ENCODE measurements at regions not wholly inside any gene's neighbourhood (a gene's known extent, or its start where the extent isn't known, plus 50 kb on each side); places are given as distances from the start of the nearest gene placed in this dataset.

- CTCF ChIA-PET (ENCODE audit: low intra/inter-chr PET ratio), result no interaction called here
- no peak for ATAC-seq
- H3K36me3 ChIP-seq (ENCODE audit: control insufficient read depth, insufficient read depth, low read length), result no peaks in the 10 kb centered on the region
- POLR2A ChIA-PET, result no interaction called here
- no TSS peak for BruUV-seq (replicated peaks)
- intact Hi-C loops (cut with micrococcal nuclease), result no loop called here
- no peak for FAIRE-seq
- no peak overlapping the region for H3K9ac ChIP-seq (ENCODE audit: insufficient read depth in 1 of 2, low read depth in 2 of 2, low read length in 2 of 2)
- no peaks in the 10 kb centered on the region for H3K4me1 ChIP-seq (replicated peaks in 1 of 2; ENCODE audit: control insufficient read depth in 2 of 2, insufficient read depth in 2 of 2, low read length in 2 of 2)
- DNase-seq (ENCODE audit: extremely low read depth in 1 of 4, low spot score in 3 of 4), result no peak
- H3K4me3 ChIP-seq, result no peak overlapping the region
- H4K20me1 ChIP-seq (replicated peaks; ENCODE audit: control insufficient read depth, insufficient read depth, low read length), result no peaks in the 10 kb centered on the region
- WGBS (ENCODE audit: insufficient coverage, low coverage, missing lambda C conversion rate), result 0% methylated on average over 10 of the region's 10 CpGs
- H3K27me3 ChIP-seq (ENCODE audit: control insufficient read depth in 2 of 2, insufficient read depth in 2 of 2, low read length in 2 of 2), result no peaks in the 10 kb centered on the region
- no peak for TF ChIP-seq KLF13 (tag; IDR thresholded peaks at IDR 0.05; ENCODE audit: borderline replicate concordance, low read depth)
- no peak for TF ChIP-seq TSHZ1 (CRISPR knock-in tag; IDR thresholded peaks at IDR 0.05)
- TF ChIP-seq CREB1 (IDR thresholded peaks at IDR 0.05), result no peak
- TF ChIP-seq CREB1 (CRISPR knock-in tag; IDR thresholded peaks at IDR 0.05), result no peak
- H3K27ac ChIP-seq (ENCODE audit: extremely low read depth, low read depth, low read length), result no peak overlapping the region
- H2AFZ ChIP-seq (ENCODE audit: low read depth, low read length), result no peak overlapping the region
- H3K79me2 ChIP-seq (ENCODE audit: control insufficient read depth, insufficient read depth, low read length), result no peaks in the 10 kb centered on the region
- no peaks in the 10 kb centered on the region for H3K9me1 ChIP-seq (ENCODE audit: control insufficient read depth, insufficient read depth, low read length)
- no peak overlapping the region for H3K4me2 ChIP-seq (ENCODE audit: insufficient read depth, low read length)
- no peaks in the 10 kb centered on the region for H3K9me3 ChIP-seq (replicated peaks; ENCODE audit: control insufficient read depth, insufficient read depth, low read depth, low read length)
- in situ Hi-C loops (cut with MboI), result no loop called here
Observed at GRCh38 chr3:159789742-159790635, 198.6 kb upstream of the IL12A start.
